ENCODE measurements at regions not wholly inside any gene's neighbourhood (a gene's known extent, or its start where the extent isn't known, plus 50 kb on each side); places are given as distances from the start of the nearest gene placed in this dataset.
"Not testable (repeated sequence)": the region's sequence is repeated elsewhere in the genome, so short reads cannot be mapped to it uniquely, and the experiment has no call there.

DNA sequence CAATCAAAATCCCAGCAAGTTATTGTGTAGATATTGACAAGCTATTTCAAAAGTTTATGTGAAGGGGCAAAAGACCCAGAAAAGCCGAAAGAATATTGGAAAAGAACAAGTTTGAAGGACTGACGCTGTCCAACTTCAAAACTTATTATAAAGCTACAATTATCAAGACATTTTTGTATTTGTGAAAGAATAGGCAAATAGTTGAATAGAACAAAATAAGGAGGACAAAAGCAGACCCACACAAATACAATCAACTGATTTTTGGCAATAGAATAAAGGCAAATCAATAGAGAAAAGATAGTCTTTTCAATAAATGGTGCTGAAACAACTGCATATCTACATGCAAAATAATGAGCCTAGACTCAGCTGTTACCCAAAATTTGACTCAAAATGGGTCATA is 807.7 kb upstream of the CDH6 start:
- no peak for DNase-seq (ENCODE audit: low spot score)

DNA sequence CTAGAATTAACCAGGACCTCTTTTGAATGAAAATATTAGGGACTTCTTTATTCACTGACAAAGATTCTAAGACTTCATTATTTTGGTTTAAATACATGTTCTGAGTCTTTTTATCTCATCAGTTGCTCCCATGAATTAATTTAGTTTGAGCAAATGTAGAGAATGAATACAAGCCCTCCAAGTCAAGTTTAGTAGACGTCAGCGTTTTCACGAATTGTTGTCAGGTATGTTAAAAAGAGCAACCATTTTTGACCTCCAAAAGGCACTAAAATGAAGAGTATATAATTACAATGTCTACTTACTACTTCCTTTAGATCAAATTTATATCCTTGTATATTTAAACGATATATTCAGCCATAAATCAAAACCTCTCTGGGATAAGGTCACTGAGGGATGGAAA is 809.3 kb upstream of the CDH6 start:
- DNase-seq (ENCODE audit: low spot score), result no peak

- no peak for DNase-seq (ENCODE audit: low spot score)
Measured at GRCh38 chr5:30380228-30380627, 813.3 kb upstream of the CDH6 start.

DNA sequence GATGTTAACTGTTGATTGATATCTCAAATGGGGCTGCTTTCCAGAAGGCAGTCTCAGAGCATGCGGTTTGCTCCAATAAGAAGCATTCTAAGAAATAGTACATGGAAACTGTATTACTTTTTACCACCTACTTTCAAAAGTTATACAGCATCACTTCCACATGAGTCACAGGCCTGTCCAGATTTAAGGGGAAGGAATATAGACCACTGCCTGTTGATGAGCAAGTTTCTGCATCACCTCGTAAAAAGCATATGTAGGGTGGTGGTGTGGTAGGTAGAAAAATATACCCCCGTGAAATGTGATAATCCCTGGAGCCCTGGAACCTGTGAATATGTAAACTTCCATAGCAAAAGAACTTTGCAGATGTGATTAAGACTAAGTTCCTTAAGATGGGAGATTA is 816.6 kb upstream of the CDH6 start:
- DNase-seq (ENCODE audit: low spot score), result no peak

DNA sequence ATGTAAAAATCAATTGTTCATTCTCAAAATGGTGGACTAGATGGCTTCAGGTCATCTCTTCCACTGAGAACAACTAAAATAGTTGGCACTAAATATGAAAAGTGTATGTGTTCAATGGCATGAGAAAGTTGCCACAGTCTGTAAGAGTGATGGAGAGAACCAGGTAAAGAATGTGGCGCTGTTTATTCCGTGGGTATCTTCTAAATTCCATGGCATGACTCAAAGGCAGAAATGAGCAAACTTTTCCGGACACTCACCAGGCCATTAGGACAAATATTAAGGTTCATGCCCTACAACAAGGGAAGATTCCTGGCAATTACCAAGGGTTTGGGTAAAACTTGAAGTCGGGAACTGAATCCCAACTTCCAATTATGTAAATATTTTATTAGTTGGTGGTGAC is 825.4 kb upstream of the CDH6 start:
- DNase-seq (ENCODE audit: low spot score), result no peak

DNA sequence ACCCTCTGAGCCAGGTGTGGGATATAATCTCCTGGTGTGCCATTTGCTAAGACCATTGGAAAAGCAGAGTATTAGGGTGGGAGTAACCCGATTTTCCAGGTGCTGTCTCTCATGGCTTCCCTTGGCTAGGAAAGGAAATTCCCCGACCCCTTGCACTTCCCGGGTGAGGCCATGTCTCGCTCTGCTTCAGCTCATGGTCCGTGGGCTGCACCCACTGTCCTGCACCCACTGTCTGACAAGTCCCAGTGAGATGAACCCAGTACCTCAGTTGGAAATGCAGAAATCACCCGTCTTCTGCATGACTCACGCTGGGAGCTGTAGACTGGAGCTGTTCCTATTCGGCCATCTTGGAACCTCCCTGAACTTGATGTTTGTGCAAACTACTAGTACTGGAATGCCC is 828.5 kb upstream of the CDH6 start:
- DNase-seq (ENCODE audit: low spot score), result not testable (repeated sequence)

GRCh38 chr5:30357371-30357770 is 836.1 kb upstream of the CDH6 start:
- no peak for DNase-seq (ENCODE audit: low spot score)

GRCh38 chr5:30355675-30356074 is 837.8 kb upstream of the CDH6 start:
- peak; percentile 90 for DNase-seq (ENCODE audit: low spot score)

GRCh38 chr5:30347858-30348257 is 845.6 kb upstream of the CDH6 start:
- no peak for DNase-seq (ENCODE audit: low spot score)

- not testable (repeated sequence) for DNase-seq (ENCODE audit: low spot score)
Measured at GRCh38 chr5:30345539-30346345, 847.7 kb upstream of the CDH6 start.

GRCh38 chr5:30343707-30344106 is 849.8 kb upstream of the CDH6 start:
- no peak for DNase-seq (ENCODE audit: low spot score)

- no peak for DNase-seq (ENCODE audit: low spot score)
Measured at GRCh38 chr5:30341466-30341865, 852.0 kb upstream of the CDH6 start.

DNA sequence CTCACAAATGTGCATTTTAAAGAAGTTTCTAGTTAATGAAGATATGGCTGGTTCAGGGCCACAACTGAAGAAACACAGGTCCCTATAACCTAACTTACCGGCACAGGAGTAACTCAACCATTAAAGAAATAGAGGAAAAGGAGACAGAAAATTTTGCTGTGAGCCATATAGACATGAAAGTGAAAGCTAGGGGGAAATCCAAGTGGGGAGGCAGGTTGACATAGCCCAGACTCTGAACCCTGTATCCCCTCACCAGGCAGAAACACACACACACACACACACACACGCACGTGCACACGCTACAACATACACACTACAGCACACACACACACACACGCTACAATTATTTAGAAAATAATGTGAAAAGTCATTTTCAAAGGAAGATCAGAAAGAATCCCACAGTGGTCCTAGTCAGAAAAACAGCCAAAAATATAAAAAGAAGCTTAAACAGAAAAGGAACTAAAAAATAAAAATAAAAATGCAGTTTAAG is 856.4 kb upstream of the CDH6 start:
- DNase-seq (ENCODE audit: low spot score), result no peak

- no peak for DNase-seq (ENCODE audit: low spot score)
Measured at GRCh38 chr5:30331534-30331933, 862.0 kb upstream of the CDH6 start.

- no peak for DNase-seq (ENCODE audit: low spot score)
Measured at GRCh38 chr5:30325795-30326194, 867.7 kb upstream of the CDH6 start.

DNA sequence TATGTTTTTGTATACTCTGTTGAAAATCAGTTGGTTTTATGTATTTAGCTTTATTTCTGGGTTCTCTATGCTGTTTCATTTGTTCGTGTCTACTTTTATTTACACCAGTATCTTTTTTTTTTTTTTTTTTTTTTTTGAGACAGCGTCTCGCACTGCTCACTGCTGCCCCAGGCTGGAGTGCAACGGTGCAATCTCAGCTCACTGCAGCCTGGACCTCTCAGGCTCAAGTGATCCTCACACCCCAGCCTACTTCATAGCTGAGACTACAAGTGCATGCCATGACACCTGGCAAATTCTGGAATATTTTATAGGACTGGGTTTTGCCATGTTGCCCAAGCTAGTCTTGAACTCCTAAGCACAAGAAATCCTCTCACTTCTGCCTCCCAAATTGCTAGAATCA is 869.4 kb upstream of the CDH6 start:
- DNase-seq (ENCODE audit: low spot score), result no peak

GRCh38 chr5:30287890-30288289 is 905.6 kb upstream of the CDH6 start:
- no peak for DNase-seq (ENCODE audit: low spot score)

- no peak for DNase-seq (ENCODE audit: low spot score)
Measured at GRCh38 chr5:30279237-30279636, 914.2 kb upstream of the CDH6 start.

- DNase-seq (ENCODE audit: low spot score), result no peak
Measured at GRCh38 chr5:30267026-30267425, 926.5 kb upstream of the CDH6 start.

GRCh38 chr5:30239331-30240022 is 954.0 kb upstream of the CDH6 start:
- DNase-seq (ENCODE audit: low spot score), result no peak

DNA sequence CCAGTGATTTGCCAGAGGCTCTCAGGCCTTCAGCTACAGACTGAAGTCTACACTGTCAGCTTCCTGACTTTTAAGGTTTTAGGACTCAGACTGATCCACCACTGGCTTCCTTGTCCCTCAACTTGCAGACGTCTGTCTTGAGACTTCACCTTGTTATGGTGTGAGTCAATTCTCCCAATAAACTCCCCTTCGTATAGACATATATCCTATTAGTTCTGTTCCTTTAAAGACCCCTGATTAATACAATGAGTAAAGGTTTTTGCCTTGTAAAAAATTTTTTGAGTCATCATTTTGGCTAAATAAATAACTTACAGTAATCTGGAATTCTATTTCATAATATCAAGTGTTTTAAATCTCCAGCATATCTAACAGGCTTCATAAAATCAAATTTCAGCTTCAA is 956.3 kb upstream of the CDH6 start:
- no peak for DNase-seq (ENCODE audit: low spot score)

- no peak for DNase-seq (ENCODE audit: low spot score)
Measured at GRCh38 chr5:30209755-30210154, 983.7 kb upstream of the CDH6 start.

DNA sequence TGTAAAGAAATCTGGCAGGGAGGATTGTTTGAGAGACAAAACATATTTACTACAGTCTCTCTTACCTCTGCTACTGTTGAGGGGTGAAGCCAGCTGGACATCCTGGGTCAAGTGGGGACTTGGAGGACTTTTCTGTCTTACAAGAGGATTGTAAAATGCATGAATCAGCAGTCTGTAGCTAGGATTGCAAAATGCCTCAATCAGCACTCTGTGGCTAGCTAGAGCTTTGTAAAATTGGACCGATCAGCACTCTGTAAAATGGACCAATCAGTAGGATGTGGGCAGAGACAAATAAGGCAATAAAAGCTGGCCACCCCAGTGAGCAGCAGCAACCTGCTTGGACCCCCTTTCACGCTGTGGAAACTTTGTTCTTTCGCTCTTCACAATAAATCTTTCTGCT is 995.8 kb upstream of the CDH6 start:
- no peak for DNase-seq (ENCODE audit: low spot score)

All from SK-N-DZ (cell line).